Uterus (tissue), 3 donors: ENCODE measurements at regions not wholly inside any gene's neighbourhood (a gene's known extent, or its start where the extent isn't known, plus 50 kb on each side); places are given as distances from the start of the nearest gene placed in this dataset.

Source experiments
- DNase-seq, 2 donors: peaks; one replicate each; pipeline ENCODE4 v3.0.0-alpha.2; 2019 to 2020
- H3K27ac ChIP-seq, 2 donors: fragments of 200-600 bp; sonication (generic); 1 replicate in 1 of 2; 2 replicates in 1 of 2; pipeline ENCODE4 v1.5.1; 2016 to 2018
- H3K27me3 ChIP-seq, 2 donors: fragments of 200-600 bp; sonication (generic); one replicate each; pipeline ENCODE4 v1.5.1; 2018 to 2019; ENCODE audit warnings: control low read depth in 1 of 2
- H3K36me3 ChIP-seq, 2 donors: fragments of 200-600 bp; sonication (generic); one replicate each; pipeline ENCODE4 v1.5.1; 2019; ENCODE audit warnings: control low read depth in 1 of 2
- H3K4me1 ChIP-seq, 2 donors: fragments of 200-600 bp; sonication (generic); one replicate each; pipeline ENCODE4 v1.5.1; 2018 to 2019; ENCODE audit warnings: control low read depth in 1 of 2
- H3K4me3 ChIP-seq, 2 donors: fragments of 200-600 bp; sonication (generic); 1 replicate in 1 of 2; 2 replicates in 1 of 2; pipeline ENCODE4 v1.5.1; 2018 to 2019; ENCODE audit warnings: mild to moderate bottlenecking in 1 of 2
- H3K9me3 ChIP-seq, 2 donors: fragments of 200-600 bp; sonication (generic); one replicate each; pipeline ENCODE4 v1.5.1; 2019; ENCODE audit warnings: control low read depth in 1 of 2
- POLR2A ChIP-seq, 2 donors: fragments of 450-650 bp; IDR thresholded peaks; one replicate each; pipeline ENCODE4 v1.6.1; 2016; ENCODE audit warnings: antibody characterized with exemption in 2 of 2, mild to moderate bottlenecking in 1 of 2, moderate library complexity in 1 of 2
- intact Hi-C: fragments of 100-400 bp; cut with DNase I; formaldehyde crosslinking; loops from one replicate; pipeline ENCODE4 v1.15.1; 2023; ENCODE audit warnings: low total_unique reads
- TF ChIP-seq, protein P1 (sequence below), 4 experiments: fragments of 200-600 bp in 2 of 4; fragments of 450-650 bp in 2 of 4; sonication (generic) in 2 of 4; IDR thresholded peaks; one replicate each; pipeline ENCODE4 v1.5.1; 2016 to 2019; ENCODE audit warnings: antibody characterized with exemption in 4 of 4, mild to moderate bottlenecking in 2 of 4, moderate library complexity in 1 of 4
- donor health status: DM: yes; HTN: yes; CAD: no.

DNA sequence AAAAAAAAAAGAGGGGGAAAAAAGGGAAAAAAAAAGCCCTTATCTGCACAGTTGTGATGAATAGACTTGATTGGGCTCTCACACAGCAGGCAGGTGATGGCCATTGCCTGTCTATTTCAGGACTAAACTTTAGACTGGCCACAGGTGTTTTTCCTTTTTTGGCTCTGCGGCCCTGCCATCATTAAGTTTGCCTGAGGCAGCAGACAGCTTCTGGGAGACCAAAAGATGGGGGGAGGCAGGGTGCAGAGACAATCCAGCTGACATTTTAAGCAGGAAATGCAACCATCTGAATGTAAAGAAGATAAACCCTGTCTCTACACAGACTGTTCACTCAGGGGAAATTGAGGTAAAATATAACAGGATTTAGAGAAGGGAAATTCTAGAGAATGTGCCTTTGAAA is 295.0 kb upstream of the KCNH8 start:
- Histone ChIP-seq H3K9me3 (no peaks in the 10 kb centered on the region), H3K4me1 (no peaks in the 10 kb centered on the region), H3K4me3 (no peak overlapping the region), H3K27me3 (no peaks in the 10 kb centered on the region), H3K36me3 (no peaks in the 10 kb centered on the region), H3K27ac (no peak overlapping the region)
- no peak for TF ChIP-seq POLR2A (IDR thresholded peaks at IDR 0.05)
- TF ChIP-seq, protein P1, sequence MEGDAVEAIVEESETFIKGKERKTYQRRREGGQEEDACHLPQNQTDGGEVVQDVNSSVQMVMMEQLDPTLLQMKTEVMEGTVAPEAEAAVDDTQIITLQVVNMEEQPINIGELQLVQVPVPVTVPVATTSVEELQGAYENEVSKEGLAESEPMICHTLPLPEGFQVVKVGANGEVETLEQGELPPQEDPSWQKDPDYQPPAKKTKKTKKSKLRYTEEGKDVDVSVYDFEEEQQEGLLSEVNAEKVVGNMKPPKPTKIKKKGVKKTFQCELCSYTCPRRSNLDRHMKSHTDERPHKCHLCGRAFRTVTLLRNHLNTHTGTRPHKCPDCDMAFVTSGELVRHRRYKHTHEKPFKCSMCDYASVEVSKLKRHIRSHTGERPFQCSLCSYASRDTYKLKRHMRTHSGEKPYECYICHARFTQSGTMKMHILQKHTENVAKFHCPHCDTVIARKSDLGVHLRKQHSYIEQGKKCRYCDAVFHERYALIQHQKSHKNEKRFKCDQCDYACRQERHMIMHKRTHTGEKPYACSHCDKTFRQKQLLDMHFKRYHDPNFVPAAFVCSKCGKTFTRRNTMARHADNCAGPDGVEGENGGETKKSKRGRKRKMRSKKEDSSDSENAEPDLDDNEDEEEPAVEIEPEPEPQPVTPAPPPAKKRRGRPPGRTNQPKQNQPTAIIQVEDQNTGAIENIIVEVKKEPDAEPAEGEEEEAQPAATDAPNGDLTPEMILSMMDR (IDR thresholded peaks at IDR 0.05) = no peak
- DNase-seq = no peak
- intact Hi-C loops = no loop called here

DNA sequence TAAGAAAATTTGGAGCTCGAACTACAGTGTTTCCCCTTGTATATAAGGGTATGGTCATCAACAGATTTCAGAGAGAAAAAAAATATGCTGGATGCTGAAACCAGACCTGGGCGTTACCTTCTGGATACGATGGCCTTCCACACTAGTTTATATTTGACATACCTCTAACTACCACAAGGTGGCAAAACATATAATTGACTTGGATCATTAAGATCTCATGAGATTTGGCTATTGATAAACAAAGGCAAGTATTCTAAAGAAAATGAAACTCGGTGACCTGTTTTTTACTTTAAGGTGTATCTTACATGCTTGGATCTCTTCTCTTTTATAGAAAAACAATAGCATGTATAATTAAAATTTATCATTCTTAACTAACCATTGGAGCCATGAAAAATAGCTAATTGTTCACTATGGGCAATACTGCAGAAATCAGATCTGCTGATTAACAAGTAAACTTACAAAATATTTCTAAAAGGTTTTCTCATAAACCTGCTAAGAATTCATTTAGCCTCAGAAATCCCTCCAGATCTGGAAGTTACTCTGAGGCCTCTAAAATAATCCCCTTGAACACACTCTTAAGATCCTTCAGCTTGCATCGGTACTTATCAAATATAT is 300.6 kb upstream of the KCNH8 start:
- H3K27me3 ChIP-seq = no peaks in the 10 kb centered on the region
- H3K4me3 ChIP-seq = no peak overlapping the region
- no peak overlapping the region for H3K27ac ChIP-seq
- H3K4me1 ChIP-seq = no peaks in the 10 kb centered on the region
- intact Hi-C loops = no loop called here
- no peak for DNase-seq
- TF ChIP-seq, protein P1 (IDR thresholded peaks at IDR 0.05) = peak in 1 of 4 experiments; percentile 6
- no peak for TF ChIP-seq POLR2A (IDR thresholded peaks at IDR 0.05)
- H3K36me3 ChIP-seq = no peaks in the 10 kb centered on the region
- no peaks in the 10 kb centered on the region for H3K9me3 ChIP-seq

DNA sequence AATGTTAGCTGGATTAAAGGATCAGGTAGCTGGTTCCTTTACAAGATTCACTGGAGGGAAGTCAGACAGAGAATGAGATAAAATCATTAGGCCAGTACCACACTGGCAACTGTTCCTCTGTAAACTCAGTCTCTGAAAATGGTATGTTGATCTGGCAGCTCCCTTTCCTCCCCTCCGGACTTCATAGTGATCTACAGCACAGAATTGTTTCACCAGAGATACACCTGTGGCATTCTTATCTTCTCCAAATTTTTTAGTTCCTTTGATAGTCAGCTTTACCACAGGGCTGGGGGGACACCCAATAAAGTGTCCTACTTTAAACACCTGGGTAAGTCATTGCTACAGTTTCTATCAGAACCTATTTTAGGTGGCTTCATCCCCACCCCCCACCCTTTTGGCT is 304.3 kb upstream of the KCNH8 start:
- intact Hi-C loops = no loop called here
- Histone ChIP-seq H3K4me3 (no peak overlapping the region), H3K9me3 (no peaks in the 10 kb centered on the region), H3K4me1 (no peaks in the 10 kb centered on the region), H3K27ac (no peak overlapping the region), H3K27me3 (no peaks in the 10 kb centered on the region), H3K36me3 (no peaks in the 10 kb centered on the region)
- TF ChIP-seq, protein P1 (IDR thresholded peaks at IDR 0.05) = no peak
- no peak for TF ChIP-seq POLR2A (IDR thresholded peaks at IDR 0.05)
- DNase-seq = no peak

DNA sequence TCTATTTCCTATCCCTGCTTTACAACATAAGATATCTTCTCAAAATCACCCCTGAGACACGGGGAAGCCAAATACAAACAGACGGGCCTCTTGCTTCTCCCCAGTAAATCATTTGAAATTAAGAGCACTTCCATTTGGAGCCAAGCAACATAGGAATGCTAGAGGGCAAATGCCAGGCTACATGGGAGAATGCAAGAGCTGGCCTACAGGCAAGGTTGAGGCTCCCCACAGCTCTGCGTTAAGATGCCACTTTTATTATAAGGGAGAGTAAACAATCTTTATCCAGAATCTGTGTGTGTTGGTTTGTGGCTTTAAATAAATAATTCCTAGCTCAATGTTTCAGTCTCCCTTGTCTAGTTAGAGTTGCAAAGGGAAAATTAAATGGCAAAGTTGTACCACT is 305.1 kb upstream of the KCNH8 start:
- no peak for TF ChIP-seq POLR2A (IDR thresholded peaks at IDR 0.05)
- TF ChIP-seq, protein P1 (IDR thresholded peaks at IDR 0.05) = no peak
- Histone ChIP-seq H3K4me3 (no peak overlapping the region), H3K27ac (no peak overlapping the region), H3K9me3 (no peaks in the 10 kb centered on the region), H3K27me3 (no peaks in the 10 kb centered on the region), H3K4me1 (no peaks in the 10 kb centered on the region), H3K36me3 (no peaks in the 10 kb centered on the region)
- intact Hi-C loops = no loop called here
- DNase-seq = no peak

DNA sequence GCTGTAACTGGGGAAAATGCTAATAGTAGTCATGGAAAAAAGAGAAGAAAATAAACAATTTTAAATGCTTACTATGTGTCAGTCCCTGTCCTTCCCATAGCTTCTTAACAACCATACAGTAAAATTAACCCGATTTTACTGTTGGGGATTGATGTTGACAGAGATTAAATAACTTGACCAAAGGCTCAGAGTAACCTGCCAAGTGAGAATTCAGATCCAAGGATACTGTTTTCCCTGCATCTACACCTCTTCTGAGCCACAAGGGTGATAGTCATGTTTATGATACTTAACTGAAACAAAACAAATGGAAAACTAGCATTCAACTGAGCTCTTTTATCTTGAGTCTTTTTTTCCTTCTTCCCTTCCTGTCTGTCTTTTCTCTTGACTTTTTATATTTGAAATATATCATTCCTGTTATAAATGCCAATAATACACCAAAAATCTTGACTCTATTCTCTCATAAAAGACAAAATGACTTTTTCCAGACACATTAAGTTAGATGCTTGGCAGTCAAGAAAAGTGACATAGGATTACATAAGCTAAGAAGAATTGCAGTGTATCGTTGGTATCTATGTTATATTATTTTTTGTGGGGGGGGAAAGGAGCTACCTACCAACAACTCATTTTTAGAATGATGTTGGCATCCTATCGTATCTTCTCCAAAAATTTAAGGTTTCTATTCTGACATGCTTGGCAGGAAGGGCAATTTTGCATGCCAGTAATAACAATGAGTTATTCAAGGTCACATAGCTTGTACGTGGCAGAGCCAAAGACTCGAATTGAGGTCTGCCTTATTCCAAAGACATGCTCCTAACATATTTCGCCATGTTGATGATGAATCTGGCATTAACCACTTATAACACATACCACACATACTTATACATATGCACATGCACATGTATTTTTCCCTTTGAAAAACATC is 306.6 kb upstream of the KCNH8 start:
- H3K9me3 ChIP-seq = no peaks in the 10 kb centered on the region
- no peaks in the 10 kb centered on the region for H3K36me3 ChIP-seq
- H3K27me3 ChIP-seq = no peaks in the 10 kb centered on the region
- no peak overlapping the region for H3K27ac ChIP-seq
- H3K4me1 ChIP-seq = no peaks in the 10 kb centered on the region
- intact Hi-C loops = no loop called here
- no peak for TF ChIP-seq POLR2A (IDR thresholded peaks at IDR 0.05)
- TF ChIP-seq, protein P1 (IDR thresholded peaks at IDR 0.05) = no peak
- H3K4me3 ChIP-seq = no peak overlapping the region
- no peak for DNase-seq
